ENCODE measurements at regions not wholly inside any gene's neighbourhood (a gene's known extent, or its start where the extent isn't known, plus 50 kb on each side); places are given as distances from the start of the nearest gene placed in this dataset.

DNA sequence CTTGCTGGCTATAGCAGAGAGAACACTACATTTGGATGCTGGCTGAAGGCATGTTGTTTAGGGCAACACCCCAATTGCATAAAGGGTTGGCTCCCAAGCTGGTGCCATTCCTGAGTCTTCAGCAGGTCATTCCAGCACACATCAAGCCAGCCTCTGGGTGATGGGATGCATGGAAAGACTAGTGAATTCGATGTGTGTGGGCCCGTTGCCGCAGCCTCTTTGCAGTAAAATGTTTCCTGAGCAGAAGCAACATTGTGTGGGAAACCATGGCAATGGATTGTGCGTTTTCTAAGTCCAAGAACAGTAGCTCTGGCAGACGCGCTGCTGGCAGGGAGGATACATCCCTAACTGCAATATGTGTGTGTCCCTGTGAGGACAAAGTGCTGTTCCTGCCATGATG is 142.4 kb upstream of the SLC24A3 start:
- intact Hi-C loops (cut with DNase I) = no loop called here
- no peak for DNase-seq
- no peak for ATAC-seq

DNA sequence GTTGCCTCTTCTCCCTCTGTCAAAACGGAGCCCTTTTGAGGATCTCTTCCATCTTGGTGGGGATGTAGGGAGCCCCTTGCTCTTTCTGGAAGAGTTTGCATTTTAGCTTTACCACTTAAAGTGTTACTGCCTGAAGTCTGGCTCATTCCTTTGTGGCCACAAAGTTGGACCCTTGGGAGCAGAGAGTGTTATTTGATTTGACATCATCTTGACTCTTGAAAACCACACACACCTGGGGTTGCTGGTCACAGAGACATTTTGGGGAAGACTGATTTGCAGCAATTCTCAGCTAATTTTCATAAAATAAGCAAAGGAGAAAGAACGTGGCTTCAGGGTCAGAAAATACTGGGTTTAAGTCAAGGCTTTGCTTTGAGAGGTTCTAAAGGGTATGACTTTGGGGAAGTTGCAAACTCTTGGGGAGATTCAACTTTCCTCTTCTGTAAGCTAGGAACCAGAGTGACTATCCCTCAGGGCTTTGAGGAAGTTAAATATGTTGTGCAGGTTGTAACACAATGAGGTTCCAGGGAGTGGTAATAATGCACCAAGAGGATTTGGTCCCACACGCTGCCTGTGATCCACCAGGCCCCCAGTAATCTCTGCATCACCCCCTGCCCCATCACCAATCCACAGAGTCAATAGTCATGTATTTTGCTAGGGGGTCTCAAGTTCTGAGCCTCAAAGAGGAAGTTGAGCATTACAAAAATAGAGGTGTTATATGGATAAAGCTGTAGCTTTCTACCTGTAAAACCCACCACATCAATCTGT is 141.6 kb upstream of the SLC24A3 start:
- WGBS, 4 donors = 60 to 73% (median 69%) methylated on average over 3 of the region's 3 CpGs
- Histone ChIP-seq H3K4me3 (no peak overlapping the region), H3K27ac (no peak overlapping the region), H3K27me3 (no peaks in the 10 kb centered on the region), H3K36me3 (no peaks in the 10 kb centered on the region), H3K4me1 (peaks cover 0 to 13% (median 0%) of the 10 kb centered on the region in 12 donors), H3K9me3 (peaks cover 0 to 3% (median 0%) of the 10 kb centered on the region in 12 donors)
- DNase-seq = no peak
- no peak for ATAC-seq
- intact Hi-C loops (cut with DNase I) = no loop called here
- no peak for TF ChIP-seq POLR2A (IDR thresholded peaks at IDR 0.05)
- TF ChIP-seq, protein P1, sequence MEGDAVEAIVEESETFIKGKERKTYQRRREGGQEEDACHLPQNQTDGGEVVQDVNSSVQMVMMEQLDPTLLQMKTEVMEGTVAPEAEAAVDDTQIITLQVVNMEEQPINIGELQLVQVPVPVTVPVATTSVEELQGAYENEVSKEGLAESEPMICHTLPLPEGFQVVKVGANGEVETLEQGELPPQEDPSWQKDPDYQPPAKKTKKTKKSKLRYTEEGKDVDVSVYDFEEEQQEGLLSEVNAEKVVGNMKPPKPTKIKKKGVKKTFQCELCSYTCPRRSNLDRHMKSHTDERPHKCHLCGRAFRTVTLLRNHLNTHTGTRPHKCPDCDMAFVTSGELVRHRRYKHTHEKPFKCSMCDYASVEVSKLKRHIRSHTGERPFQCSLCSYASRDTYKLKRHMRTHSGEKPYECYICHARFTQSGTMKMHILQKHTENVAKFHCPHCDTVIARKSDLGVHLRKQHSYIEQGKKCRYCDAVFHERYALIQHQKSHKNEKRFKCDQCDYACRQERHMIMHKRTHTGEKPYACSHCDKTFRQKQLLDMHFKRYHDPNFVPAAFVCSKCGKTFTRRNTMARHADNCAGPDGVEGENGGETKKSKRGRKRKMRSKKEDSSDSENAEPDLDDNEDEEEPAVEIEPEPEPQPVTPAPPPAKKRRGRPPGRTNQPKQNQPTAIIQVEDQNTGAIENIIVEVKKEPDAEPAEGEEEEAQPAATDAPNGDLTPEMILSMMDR (IDR thresholded peaks at IDR 0.05) = no peak

More for the DNA sequence above, 142.4 kb upstream of the SLC24A3 start:
- no peak overlapping the region for H3K27ac ChIP-seq
- TF ChIP-seq, protein P1 (IDR thresholded peaks at IDR 0.05) = no peak
- no peak for TF ChIP-seq POLR2A (IDR thresholded peaks at IDR 0.05)
- H3K4me3 ChIP-seq = no peak overlapping the region
- peaks cover 0 to 8% (median 0%) of the 10 kb centered on the region in 12 donors for H3K9me3 ChIP-seq
- H3K36me3 ChIP-seq = no peaks in the 10 kb centered on the region
- H3K27me3 ChIP-seq = no peaks in the 10 kb centered on the region
- peaks cover 0 to 7% (median 0%) of the 10 kb centered on the region in 12 donors for H3K4me1 ChIP-seq
- WGBS, 4 donors = 84 to 88% (median 86%) methylated on average over 6 of the region's 6 CpGs

DNA sequence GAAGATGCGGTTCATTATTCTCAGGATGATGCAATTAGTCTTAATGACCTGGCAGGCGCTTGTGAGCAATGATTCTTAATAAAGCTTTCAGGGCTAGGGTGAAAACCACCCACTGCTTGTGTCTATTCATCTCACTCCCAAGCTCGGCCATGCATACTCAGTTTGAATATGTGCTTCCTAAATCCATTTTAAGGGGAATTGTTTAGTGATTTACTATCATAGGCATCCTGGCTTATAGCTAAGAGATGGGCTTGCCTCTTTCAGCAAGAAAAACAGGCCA is 141.1 kb upstream of the SLC24A3 start:
- WGBS, 4 donors = 66 to 86% (median 78%) methylated on average over 3 of the region's 3 CpGs
- Histone ChIP-seq H3K27ac (no peak overlapping the region), H3K27me3 (no peaks in the 10 kb centered on the region), H3K4me1 (peaks cover 0 to 13% (median 0%) of the 10 kb centered on the region in 12 donors), H3K4me3 (no peak overlapping the region), H3K36me3 (no peaks in the 10 kb centered on the region), H3K9me3 (peaks cover 0 to 3% (median 0%) of the 10 kb centered on the region in 12 donors)
- no peak for ATAC-seq
- DNase-seq = no peak
- intact Hi-C loops (cut with DNase I) = no loop called here
- TF ChIP-seq, protein P1 (IDR thresholded peaks at IDR 0.05) = no peak
- no peak for TF ChIP-seq POLR2A (IDR thresholded peaks at IDR 0.05)

DNA sequence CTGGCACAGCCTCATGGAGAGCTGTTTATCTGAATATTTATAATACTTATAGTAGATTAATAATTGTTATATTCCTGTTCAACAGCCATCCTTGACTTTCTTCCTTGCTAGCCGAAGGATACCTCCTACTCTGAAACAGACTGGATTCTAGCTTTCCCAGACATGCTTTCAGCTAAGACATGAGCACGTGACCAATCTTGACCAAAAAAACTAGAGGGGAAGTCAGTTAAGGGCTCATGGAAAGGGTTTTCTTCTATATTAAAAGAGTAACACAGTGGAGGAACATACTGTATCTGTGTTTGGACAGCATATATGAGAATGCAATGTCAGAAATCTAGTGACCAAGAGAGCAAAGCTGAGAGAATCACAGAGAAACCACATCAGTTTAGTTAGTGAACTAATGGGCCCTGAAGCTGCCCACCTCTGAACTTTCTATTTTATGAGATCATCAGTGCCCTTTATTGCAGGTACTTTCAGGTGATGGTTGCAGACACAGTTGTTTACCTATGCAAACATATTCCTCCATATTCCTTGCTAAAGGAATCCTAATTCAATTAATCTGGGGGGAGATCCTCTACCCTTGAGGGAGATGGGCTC is 140.4 kb upstream of the SLC24A3 start:
- DNase-seq (no peak), ATAC-seq (no peak)
- peaks cover 0 to 13% (median 0%) of the 10 kb centered on the region in 12 donors for H3K4me1 ChIP-seq
- H3K9me3 ChIP-seq = no peaks in the 10 kb centered on the region
- no peak overlapping the region for H3K27ac ChIP-seq
- 72 to 81% (median 77%) methylated on average over 2 of the region's 2 CpGs for WGBS, 4 donors
- no peak overlapping the region for H3K4me3 ChIP-seq
- H3K36me3 ChIP-seq = no peaks in the 10 kb centered on the region
- intact Hi-C loops (cut with DNase I) = no loop called here
- no peak for TF ChIP-seq POLR2A (IDR thresholded peaks at IDR 0.05)
- TF ChIP-seq, protein P1 (IDR thresholded peaks at IDR 0.05) = no peak
- H3K27me3 ChIP-seq = no peaks in the 10 kb centered on the region

Data from heart left ventricle (tissue), 16 donors.